Inferior parietal cortex (tissue), 1 donor: ENCODE measurements at regions not wholly inside any gene's neighbourhood (a gene's known extent, or its start where the extent isn't known, plus 50 kb on each side); places are given as distances from the start of the nearest gene placed in this dataset.
"Not testable (repeated sequence)": the region's sequence is repeated elsewhere in the genome, so short reads cannot be mapped to it uniquely, and the experiment has no call there.

Experiments
- DNase-seq: peaks from one replicate; pipeline ENCODE4 v3.0.0-alpha.2; 2016; ENCODE audit errors: extremely low spot score

DNA sequence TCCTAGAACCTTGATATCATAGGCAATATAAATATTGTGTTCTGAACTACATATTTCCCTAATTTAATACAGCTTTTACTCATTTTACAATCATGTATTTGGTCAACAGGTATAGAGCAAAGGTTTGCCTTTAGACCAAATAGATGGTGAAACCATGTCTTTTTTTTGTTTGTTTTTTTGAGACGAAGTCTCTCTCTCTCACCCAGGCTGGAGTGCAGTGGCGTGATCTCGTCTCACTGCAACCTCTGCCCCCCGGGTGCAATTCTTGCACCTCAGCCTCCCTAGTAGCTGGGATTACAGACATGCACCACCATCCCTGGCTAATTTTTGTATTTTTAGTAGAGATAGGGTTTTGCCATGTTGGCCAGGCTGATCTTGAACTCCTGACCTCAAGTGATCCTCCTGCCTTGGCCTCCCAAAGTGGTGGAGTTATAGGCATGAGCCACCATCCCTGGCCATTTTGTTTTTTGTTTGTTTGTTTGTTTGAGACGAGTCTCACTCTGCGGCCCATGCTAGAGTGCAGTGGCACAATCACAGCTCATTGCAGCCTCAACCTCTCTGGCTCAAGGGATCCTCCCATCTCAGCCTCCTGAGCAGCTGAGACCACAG, 243.7 kb upstream of the FOXN3 start:
- not testable (repeated sequence) for DNase-seq

DNA sequence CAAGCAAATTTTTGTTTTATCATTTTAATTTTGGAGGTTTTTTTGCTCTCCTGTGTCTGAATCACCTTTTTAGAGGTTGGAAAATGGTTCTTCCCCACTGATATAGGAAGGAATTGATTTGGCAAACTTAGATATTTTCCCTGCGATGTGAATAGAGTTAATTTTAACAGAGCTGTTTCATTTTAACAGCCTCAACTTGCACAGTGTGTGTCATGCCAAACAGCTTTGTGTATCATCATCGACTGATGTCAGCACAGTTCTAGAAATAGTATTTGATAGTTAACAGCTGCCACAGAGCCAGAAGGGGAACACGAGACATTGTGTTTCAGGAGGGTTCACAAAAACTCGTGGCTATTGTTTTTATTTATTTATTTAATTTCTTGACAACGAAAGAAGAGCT, 243.1 kb upstream of the FOXN3 start:
- DNase-seq, result no peak

DNA sequence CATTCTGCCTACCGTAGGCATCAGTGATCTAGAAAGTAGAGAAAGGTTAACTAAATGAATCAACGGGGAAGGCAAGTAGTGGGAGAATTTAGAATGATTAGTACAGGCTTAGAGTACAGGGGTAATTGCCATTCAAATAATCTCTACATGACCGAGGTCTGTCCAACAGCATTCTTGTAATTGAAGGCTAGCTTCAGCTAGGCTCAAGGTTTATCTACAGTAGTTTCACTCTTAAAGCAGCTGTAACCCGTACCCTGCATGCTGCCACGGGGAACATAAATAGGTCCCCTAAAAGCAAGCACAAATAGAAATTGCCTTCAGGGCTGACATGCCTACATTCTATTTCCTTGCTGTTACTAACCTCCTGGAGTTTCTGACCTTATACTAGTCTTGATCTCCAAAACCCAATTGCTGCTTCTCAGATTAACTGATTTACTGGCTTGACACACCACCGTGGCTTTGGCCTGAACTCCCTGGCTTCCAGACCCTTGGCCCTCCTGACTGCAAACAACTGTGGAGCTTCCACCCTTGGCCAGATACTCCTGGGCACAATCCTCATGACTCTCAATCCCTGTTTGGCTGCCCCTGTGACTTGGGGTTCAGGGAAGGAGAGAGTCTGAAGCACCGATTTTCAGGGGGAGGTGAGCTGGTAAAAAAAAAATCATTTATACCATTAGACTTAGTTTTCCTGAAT, 242.1 kb upstream of the FOXN3 start:
- DNase-seq, result no peak

DNA sequence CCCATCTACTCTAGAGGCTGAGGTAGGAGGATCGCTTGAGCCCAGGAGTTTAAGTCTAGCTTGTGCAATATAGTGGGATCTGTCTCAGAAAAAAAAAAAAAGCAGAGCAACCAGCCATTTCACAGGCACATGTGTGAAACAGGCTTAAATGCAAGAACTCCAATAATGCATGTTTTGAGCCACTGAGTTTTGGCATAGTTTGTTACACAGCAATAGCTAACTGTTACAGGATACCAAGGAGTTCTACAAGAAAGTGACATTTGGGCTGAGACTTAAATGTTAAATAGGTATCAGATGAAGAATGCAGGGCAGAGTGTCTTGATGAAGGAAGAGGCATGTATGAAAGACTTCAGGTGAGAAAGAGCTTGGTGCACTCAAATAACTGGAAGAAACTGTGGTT, 240.0 kb upstream of the FOXN3 start:
- DNase-seq, result no peak

DNA sequence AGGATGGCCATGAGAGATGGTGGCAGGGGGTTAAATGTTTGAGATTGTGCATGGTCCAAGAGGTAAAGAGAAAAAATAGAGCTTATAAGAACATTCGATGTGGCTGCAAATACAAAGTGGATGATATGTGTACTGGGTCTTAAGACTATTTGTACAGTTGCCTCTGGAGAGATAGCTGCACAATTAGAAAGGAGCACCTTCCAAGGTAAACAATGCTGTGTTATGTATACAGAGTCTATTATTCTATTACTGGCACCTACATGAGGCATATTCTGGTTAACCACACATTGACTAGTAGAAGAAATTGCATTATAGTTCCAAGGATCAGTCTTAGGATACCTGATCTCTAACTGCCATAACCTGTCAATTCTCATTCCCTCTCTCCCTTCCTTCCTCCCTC, 238.0 kb upstream of the FOXN3 start:
- no peak for DNase-seq

DNA sequence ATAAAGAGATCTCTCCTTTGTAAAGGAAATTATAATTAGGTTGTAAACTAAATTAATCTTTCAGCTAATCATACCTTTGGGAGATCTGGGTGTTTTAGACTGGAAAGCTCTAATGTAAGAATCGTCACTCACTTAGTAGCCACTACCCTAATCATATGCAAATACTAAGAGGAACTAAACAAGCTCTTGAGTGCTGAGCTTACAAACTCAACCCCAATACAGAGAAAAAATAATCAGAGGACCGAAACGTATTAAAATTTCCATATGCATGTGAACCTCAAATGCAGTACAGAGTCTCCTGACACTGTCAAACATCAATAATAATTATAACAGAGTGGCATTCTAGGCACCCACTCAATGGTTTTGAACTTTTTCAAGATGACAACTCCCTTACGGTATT, 235.3 kb upstream of the FOXN3 start:
- DNase-seq, result no peak

DNA sequence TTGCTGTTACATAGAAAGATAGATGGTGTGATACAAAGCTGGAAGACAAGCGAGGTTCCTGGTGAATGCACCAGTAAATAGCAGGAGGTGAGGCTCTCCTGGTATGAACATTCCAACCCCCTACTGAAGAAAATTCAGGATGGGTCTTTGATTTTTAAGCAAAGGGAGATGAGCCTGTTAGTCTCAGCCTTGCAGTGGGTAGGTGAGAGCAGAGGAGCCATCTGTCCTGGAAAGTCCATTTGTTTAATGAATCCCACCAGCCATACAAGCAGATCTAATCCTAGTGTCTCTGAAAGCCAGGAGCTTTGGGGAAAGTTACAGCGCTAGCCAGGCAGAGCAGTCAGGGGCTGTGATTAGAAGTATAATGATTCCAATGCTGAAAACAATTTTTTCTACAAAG, 234.8 kb upstream of the FOXN3 start:
- no peak for DNase-seq

DNA sequence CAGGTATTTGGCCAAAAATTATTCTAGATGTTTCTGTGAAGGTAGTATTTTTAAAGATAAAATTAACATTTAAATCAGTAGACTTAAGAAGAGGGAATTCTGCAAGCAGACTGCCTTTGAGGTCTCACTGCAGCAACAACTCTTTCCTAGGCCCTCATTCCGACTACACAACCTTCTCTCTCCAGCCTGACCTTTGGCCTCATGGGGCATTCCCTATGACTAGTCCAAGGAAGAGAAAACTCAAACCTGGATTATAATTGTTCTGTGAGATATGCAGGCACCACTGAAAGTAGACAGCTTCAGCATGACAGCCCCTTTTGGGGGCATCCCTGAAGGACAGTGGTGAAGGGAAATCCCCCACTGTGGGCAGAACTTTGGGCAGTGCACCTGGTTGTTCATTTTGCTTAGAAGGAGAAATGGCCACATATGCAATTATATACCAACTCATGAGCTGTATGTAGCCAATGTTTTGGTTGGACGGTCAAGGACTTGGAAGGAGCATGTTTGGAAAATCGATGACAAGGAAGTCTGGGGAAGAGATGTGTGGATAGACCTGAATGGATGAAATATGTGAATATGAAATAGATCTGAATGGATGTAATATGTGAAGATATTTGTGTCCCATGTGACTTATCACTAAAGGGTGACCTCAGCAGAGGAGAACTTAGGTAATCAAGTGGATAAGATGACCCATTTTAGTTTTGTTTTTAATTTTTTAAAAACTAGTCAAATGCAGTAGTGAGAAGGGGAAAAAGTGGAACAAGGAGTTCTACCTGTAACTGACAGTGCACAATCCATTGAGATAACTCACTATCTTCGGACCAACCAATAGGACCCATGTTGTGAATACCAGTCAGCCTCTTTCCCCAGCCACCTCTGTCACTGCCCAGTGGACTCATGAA, 233.3 kb upstream of the FOXN3 start:
- DNase-seq, result no peak

DNA sequence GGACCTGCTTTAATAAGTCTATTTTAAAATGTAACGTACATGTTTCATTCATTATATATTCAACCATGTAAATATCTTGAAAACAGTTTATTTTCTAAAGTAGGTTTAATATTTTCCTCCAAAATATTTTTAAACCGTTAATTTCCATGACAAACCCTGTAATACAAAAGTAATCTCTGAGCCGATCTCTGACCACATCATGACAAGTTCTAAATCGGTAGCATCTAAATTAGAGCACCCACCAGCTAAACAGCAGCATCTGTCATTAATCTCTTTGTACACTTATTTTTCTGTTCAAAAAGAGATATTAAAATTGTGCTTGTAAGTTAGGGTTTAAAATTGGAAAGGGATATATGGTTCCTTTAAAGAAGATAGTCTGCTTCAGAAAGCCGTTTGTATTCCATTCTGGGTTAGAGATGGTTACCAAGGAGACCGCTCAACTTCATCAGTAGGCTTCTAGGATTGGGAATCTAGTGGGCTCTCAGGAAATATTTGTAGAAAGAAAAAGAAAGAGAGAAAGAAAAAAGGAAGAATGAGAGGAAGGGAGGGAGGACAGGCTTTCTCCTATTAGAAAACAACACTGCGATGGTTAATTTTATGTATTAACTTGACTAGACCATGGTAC, 232.5 kb upstream of the FOXN3 start:
- DNase-seq, result no peak

DNA sequence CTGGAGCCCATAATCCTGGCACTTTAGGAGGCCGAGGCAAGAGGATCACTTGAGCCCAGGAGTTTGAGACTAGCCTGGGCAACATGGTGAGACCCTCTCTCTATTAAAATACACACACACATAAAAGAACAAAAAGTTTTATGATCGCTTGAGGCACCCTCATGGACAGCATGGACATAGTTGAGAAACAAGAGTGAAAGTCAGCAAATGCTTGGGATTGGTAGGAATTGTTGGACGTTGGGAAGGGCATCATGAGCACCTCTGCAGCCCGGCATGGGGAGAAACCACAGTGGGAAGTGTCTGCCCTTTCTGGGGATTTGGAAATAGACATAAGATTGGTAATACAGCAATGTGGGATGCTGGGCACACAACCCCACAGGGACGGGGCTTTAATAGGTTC, 231.9 kb upstream of the FOXN3 start:
- no peak for DNase-seq

DNA sequence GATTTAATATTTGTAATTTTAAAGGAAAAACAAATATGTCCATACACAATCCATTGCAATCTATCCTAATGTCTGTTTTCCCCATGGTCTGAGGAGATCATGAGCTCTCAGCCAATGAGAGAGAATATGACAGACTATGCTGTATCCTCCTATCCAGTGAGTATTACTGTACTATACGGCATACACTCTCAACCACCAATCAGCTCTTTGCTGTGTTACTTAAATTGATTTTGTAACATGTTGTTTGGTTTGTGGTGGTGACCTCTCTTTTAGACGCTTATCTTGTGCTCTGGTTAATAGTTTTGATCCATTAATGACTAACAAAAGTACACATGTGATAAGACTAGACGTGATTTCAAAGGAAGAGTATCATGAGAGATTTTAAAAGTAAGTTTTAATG, 231.5 kb upstream of the FOXN3 start:
- DNase-seq, result no peak

DNA sequence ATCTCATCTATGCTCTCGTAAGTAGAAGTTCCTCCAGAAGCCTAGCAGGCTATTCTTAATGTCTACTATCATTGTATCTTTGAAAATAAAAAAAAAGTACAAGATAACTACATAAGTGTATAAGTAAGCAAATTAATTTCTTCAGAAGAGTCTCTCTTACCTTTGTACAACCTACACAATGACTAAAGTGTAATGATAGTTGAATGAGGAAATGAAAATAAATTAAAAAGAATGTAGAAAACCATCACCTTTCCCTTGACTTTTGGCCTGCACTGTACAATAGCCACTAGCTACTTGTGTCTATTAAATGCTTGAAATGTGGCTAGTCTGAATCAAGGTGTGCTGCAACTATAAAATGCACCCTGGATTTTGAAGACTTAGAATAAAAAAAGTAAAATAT, 229.9 kb upstream of the FOXN3 start:
- DNase-seq, result no peak

DNA sequence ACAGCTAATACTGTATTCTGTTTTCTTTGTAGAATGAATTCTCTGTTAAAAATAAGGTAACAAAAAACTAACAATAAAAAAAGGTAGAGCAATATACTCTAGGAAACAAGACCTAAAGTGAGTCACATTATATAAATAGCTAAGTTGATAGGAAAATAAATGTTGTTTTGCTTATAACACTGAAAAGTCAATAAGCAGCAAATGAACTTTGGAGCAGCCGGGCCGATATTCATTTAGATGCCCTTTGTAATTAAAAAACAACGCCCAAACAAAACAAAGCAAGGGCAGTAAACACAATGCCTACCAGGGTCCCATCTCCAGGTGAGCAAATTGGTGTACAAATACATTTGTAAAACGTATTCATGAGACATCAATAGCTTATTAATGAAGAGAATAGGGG, 227.6 kb upstream of the FOXN3 start:
- DNase-seq, result no peak

DNA sequence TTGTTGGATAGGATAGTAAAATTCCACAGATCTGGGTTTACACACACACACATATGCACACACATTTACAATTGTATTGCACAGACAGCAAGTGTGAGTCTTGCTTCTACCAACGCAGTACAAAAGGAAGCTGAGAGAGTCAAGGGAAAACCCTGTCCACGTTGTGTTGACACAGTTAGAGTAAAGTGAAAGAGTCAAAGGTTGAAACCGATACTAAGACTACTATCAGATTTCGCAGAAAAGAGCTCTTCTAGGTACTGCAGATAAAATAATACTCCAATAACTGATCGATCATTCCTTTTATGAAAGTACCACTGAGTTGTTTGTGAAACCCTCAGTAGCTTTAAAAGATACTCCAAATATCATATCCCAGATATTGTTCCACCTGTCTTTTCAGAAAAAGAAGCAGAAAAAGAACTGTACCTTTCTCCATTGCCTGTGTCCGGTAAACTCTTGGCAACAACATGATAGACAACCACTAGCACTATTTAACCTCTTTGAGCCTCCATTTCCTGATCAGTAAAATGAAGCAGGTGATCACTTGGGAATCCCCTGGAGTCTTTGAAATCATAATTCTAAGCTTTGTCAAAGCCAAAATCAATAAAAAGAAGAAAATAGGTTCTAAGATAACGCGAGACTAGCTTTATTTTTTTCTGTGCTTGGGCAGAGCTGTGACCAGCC, 224.6 kb upstream of the FOXN3 start:
- DNase-seq, result no peak

DNA sequence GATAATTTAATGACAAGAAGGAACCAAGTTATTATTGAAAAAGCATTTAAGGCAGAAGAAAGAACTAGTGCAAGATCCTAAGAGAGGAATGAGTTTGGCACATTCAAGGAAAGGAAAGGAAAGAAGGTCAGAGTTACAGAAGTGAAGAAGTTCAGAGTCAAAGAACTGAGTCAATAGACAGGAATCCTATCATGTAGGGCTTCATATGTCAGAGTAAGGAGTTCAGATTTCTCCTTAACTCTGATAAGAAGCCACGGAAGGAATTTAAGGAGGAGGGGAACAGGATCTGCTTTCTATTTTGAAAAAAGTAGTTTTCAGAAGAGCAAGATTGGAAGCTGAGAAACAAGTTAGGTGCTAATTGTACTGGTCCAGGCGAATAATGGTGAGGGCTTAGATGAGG, 223.1 kb upstream of the FOXN3 start:
- no peak for DNase-seq

DNA sequence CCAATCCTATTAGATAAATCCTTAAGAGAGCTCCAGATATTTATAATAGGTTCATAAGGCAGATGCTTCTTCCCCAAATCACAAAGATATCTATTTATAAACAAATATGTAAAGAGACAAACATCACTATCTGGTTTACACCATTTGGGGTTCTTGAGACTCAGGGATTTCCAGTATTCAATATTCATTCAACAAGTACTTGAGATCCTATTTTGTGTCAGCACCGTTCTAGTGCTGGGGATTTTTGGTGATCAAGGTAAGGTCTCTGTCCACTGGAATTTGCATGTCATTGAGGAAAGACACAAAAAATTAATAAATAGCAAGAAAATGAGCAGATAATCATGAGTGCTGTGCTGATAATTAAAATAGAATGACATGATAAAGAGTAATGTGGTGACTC, 222.7 kb upstream of the FOXN3 start:
- no peak for DNase-seq

DNA sequence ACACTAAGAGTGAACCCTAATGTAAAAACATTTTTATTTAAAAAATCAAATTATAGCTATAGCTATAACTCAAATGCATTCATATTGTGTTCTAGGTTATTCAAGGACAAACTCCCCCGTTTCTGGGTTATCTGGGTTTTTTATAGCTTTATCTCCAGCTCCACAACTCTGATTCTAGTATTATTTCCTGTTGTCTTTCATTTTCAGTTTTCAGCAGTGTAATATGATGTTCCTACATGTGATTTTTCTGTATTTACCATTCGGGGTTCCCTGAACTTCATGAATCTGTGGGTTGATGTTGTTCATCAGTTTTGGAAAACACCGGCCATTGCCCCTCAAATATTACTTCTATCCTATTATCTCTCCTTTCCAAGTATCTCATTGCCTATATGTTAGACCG, 221.9 kb upstream of the FOXN3 start:
- no peak for DNase-seq

DNA sequence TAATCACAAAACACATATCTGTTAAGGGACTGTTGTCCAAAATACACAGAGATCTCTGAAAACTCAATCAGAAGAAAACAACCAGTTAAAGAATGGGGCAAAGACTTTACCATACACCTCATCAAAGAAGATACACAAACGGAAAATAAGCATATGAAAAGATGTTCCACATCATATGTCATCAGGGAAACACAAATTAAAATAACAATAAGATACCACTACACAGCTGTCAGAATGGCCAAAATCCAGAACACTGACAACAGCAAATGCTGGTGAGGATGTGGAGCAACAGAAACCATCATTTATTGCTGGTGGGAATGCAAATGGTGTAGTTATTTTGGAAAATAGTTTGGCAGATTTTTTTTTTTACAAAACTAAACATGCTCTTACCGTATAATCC, 220.5 kb upstream of the FOXN3 start:
- no peak for DNase-seq

DNA sequence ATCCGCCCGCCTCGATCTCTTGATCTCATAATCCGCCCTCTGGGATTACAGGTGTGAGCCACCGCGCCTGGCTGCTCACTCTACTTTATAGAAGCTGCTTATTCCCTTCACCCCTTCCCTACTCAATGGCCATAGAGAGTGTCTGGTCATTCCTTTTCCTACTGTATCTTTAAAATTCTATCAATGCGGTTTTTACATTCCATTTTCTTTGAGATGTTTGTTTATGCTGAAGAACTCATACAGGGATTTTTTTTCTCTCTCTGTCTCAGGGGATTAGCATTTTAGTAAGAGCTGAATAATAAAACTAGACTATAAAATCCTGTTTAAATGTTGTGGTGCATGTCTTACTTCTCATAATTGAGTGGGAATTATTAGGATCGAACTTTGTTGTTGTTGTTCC, 218.6 kb upstream of the FOXN3 start:
- no peak for DNase-seq

DNA sequence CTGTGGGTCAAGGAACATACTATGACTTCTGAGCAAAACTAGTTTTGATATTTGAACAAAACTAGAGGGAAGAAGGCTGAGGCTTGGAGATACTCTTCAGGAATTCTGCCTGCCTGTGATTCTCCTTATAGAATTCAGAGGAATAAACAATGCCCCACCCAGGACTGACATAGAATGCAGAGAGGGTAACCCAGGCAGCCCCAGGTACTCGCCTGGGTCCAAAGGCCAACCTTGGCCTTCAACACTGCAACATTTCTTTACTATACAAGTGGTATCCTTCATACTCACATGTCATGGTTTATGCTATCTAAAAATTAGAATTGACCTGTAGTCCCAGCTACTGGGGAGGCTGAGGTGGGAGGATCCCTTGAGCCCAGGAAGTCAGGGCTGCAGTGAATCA, 217.0 kb upstream of the FOXN3 start:
- no peak for DNase-seq

DNA sequence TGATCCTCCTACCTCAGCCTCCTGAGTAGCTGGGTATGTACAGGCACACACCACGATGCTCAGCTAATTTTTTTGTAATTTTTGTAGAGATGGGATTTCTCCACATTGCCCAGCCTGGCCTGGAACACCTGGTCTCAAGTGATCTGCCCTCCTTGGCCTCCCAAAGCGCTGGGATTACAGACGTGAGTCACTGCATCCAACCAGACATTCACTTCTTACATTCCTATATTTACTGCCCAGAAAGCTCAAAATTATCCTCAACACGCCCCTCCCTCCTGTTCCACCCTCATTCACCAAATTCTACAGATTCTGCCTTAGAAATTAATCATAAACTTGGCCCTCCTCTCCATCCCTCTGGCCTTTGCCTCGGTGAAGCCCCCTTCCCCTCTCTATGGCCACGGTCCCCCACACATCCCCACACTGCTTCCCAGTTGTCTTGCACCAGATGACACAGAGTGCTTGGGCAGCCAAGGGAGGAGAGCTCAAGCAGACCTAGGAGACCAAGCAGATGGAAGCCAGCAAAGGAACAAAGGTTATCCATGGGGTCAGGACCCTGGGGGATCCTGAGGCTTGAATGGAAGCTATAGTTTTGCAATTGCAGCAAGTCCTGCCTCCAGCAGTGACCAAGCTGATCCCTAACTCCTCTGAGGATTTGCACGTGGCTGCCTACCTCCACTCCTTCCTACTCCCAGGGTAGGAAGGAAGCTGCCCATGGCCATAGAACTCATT, 213.2 kb upstream of the FOXN3 start:
- DNase-seq, result no peak
